H9 (cell line): ENCODE measurements at regions not wholly inside any gene's neighbourhood (a gene's known extent, or its start where the extent isn't known, plus 50 kb on each side); places are given as distances from the start of the nearest gene placed in this dataset.
A peak's percentile ranks its signal among the peaks of the same experiment; 100 is the strongest.

Experiments
- DNase-seq: peaks from one replicate; pipeline ENCODE4 v3.0.0-alpha.2; 2017
- H2AFZ ChIP-seq: one replicate; pipeline ENCODE4 v1.6.1; 2013; ENCODE audit warnings: mild to moderate bottlenecking, low read length, control low read depth, moderate library complexity
- H2AK5ac ChIP-seq: 2 replicates; pipeline ENCODE4 v1.6.1; 2013; ENCODE audit warnings: low read length, control low read depth, mixed read lengths; ENCODE audit not compliant: insufficient read length
- H2BK120ac ChIP-seq: one replicate; pipeline ENCODE4 v1.6.1; 2013; ENCODE audit warnings: low read depth, mild to moderate bottlenecking, low read length, control low read depth, inconsistent platforms; ENCODE audit not compliant: poor library complexity, severe bottlenecking
- H2BK12ac ChIP-seq: 2 replicates; pipeline ENCODE4 v1.6.1; 2013; ENCODE audit warnings: low read length, control low read depth, mixed read lengths, low read depth; ENCODE audit not compliant: insufficient read length
- H2BK15ac ChIP-seq: 2 replicates; pipeline ENCODE4 v1.6.1; 2013; ENCODE audit warnings: low read depth, low read length, control low read depth
- H2BK20ac ChIP-seq: one replicate; pipeline ENCODE4 v1.6.1; 2013; ENCODE audit warnings: low read depth, mild to moderate bottlenecking, low read length, control low read depth, inconsistent platforms; ENCODE audit not compliant: poor library complexity, severe bottlenecking
- H2BK5ac ChIP-seq: 2 replicates; pipeline ENCODE4 v1.6.1; 2013; ENCODE audit warnings: low read length, control low read depth, mixed read lengths; ENCODE audit not compliant: insufficient read length
- H3K14ac ChIP-seq: 2 replicates; pipeline ENCODE4 v1.6.1; 2013; ENCODE audit warnings: low read length, control low read depth; ENCODE audit not compliant: insufficient read depth
- H3K18ac ChIP-seq: 2 replicates; pipeline ENCODE4 v1.6.1; 2013; ENCODE audit warnings: low read depth, mild to moderate bottlenecking, mixed read lengths, low read length, control low read depth; ENCODE audit not compliant: insufficient read length
- H3K23ac ChIP-seq: 2 replicates; pipeline ENCODE4 v1.6.1; 2013; ENCODE audit warnings: low read length, control low read depth, mixed read lengths, low read depth; ENCODE audit not compliant: insufficient read length
- H3K23me2 ChIP-seq: 2 replicates; pipeline ENCODE4 v1.6.1; 2013; ENCODE audit warnings: low read depth, mild to moderate bottlenecking, mixed read lengths, low read length, control low read depth; ENCODE audit not compliant: insufficient read length, poor library complexity, severe bottlenecking
- H3K27ac ChIP-seq: 2 replicates; pipeline ENCODE4 v1.5.1; 2013; ENCODE audit warnings: low read length, control low read depth, mixed read lengths, low read depth; ENCODE audit not compliant: insufficient read length
- H3K27me3 ChIP-seq: 2 replicates; pipeline ENCODE4 v1.6.1; 2013; ENCODE audit warnings: low read length, control low read depth, inconsistent platforms; ENCODE audit not compliant: insufficient read depth
- H3K4ac ChIP-seq: 2 replicates; pipeline ENCODE4 v1.6.1; 2013; ENCODE audit warnings: low read depth, mild to moderate bottlenecking, control low read depth, inconsistent platforms, low read length, moderate library complexity
- H3K4me1 ChIP-seq: 2 replicates; pipeline ENCODE4 v1.6.1; 2013; ENCODE audit warnings: low read length, control low read depth, inconsistent platforms; ENCODE audit not compliant: insufficient read depth
- H3K4me2 ChIP-seq: 2 replicates; pipeline ENCODE4 v1.6.1; 2013; ENCODE audit warnings: low read length, control low read depth, mixed read lengths; ENCODE audit not compliant: insufficient read length, insufficient read depth
- H3K56ac ChIP-seq: 2 replicates; pipeline ENCODE4 v1.6.1; 2013; ENCODE audit warnings: low read depth, mild to moderate bottlenecking, mixed read lengths, low read length, control low read depth; ENCODE audit not compliant: insufficient read length
- H3K79me1 ChIP-seq: 2 replicates; pipeline ENCODE4 v1.6.1; 2013; ENCODE audit warnings: low read depth, mild to moderate bottlenecking, moderate library complexity, low read length, control low read depth, inconsistent platforms; ENCODE audit not compliant: insufficient read depth, poor library complexity, severe bottlenecking
- H3K79me2 ChIP-seq: 2 replicates; pipeline ENCODE4 v1.6.1; 2013; ENCODE audit warnings: low read length, control low read depth, inconsistent platforms; ENCODE audit not compliant: insufficient read depth
- H3K9ac ChIP-seq: 2 replicates; pipeline ENCODE4 v1.6.1; 2013; ENCODE audit warnings: low read length, control low read depth, mixed read lengths; ENCODE audit not compliant: insufficient read length; ENCODE audit errors: extremely low read depth
- H3K9me3 ChIP-seq: one replicate; pipeline ENCODE4 v1.6.1; 2013; ENCODE audit warnings: low read depth, low read length, inconsistent platforms; ENCODE audit not compliant: control insufficient read depth
- H3T11ph ChIP-seq: one replicate; pipeline ENCODE4 v1.6.1; 2013; ENCODE audit warnings: mild to moderate bottlenecking, low read length, control low read depth, inconsistent platforms
- H4K20me1 ChIP-seq: one replicate; pipeline ENCODE4 v1.6.1; 2013; ENCODE audit not compliant: control insufficient read depth, insufficient read length, insufficient read depth
- H4K5ac ChIP-seq: 2 replicates; pipeline ENCODE4 v1.6.1; 2013; ENCODE audit warnings: low read depth, mild to moderate bottlenecking, mixed read lengths, low read length, control low read depth; ENCODE audit not compliant: insufficient read length
- H4K8ac ChIP-seq: replicated peaks from 2 replicates; pipeline ENCODE4 v1.6.1; 2013; ENCODE audit warnings: low read length, control low read depth, mixed read lengths, low read depth; ENCODE audit not compliant: insufficient read length
- H4K91ac ChIP-seq: 2 replicates; pipeline ENCODE4 v1.6.1; 2013; ENCODE audit warnings: low read depth, mild to moderate bottlenecking, moderate library complexity, mixed read lengths, low read length, control low read depth; ENCODE audit not compliant: insufficient read length
- H3K27ac Mint-ChIP-seq, 3 experiments: 2 replicates in 2 of 3; 3 replicates in 1 of 3; pipeline ENCODE4 v1.8.0; 2020 to 2021; ENCODE audit warnings: mixed read lengths in 3 of 3, mild to moderate bottlenecking in 1 of 3, moderate library complexity in 1 of 3
- H3K27me3 Mint-ChIP-seq: 2 replicates; pipeline ENCODE4 v1.8.0; 2021; ENCODE audit warnings: low read depth, mild to moderate bottlenecking, moderate library complexity, mixed read lengths
- H3K36me3 Mint-ChIP-seq, 3 experiments: 2 replicates in 2 of 3; 3 replicates in 1 of 3; pipeline ENCODE4 v1.8.0; 2020 to 2021; ENCODE audit warnings: low read depth in 3 of 3, mixed read lengths in 3 of 3; ENCODE audit not compliant: insufficient read depth in 1 of 3
- H3K4me1 Mint-ChIP-seq, 2 experiments: 2 replicates each; pipeline ENCODE4 v1.8.0; 2020; ENCODE audit warnings: mixed read lengths in 2 of 2
- H3K4me3 Mint-ChIP-seq, 2 experiments: 2 replicates in 1 of 2; 3 replicates in 1 of 2; pipeline ENCODE4 v1.8.0; 2020 to 2021; ENCODE audit warnings: mild to moderate bottlenecking in 2 of 2, mixed read lengths in 2 of 2, moderate library complexity in 1 of 2
- H3K9me3 Mint-ChIP-seq, 2 experiments: 2 replicates in 1 of 2; 3 replicates in 1 of 2; pipeline ENCODE4 v1.8.0; 2020; ENCODE audit warnings: mild to moderate bottlenecking in 2 of 2, mixed read lengths in 2 of 2, moderate library complexity in 1 of 2
- CTCF ChIP-seq: fragments of 200-600 bp; sonication (generic); conservative IDR thresholded peaks from 3 replicates; pipeline ENCODE4 v1.8.0; 2021; ENCODE audit warnings: antibody characterized with exemption, mild to moderate bottlenecking
- WGBS: extraction: QIAGEN DNeasy Blood & Tissue Kit; methylation state at CpG from one replicate; pipeline ENCODE4 v1.1.7; 2013; ENCODE audit warnings: missing lambda C conversion rate, low lambda C conversion rate, mixed read lengths; ENCODE audit not compliant: insufficient read length; ENCODE audit errors: extremely low coverage; 5-methylcytosine and 5-hydroxymethylcytosine counted together

- H3K9me3 ChIP-seq = no peaks in the 10 kb centered on the region
- no peak overlapping the region for H3K14ac ChIP-seq
- no peak overlapping the region for H2BK120ac ChIP-seq
- H3K27ac Mint-ChIP-seq = peak overlapping the region in 1 of 3 experiments; percentile 71; a peak in 2 of 7 replicates
- no peak overlapping the region for H2AK5ac ChIP-seq
- H4K5ac ChIP-seq = no peak overlapping the region
- H3K23me2 ChIP-seq = no peaks in the 10 kb centered on the region
- no peak overlapping the region for H3K4ac ChIP-seq
- H3K27me3 Mint-ChIP-seq = no peaks in the 10 kb centered on the region
- H2BK20ac ChIP-seq = no peak overlapping the region
- no peaks in the 10 kb centered on the region for H3K9me3 Mint-ChIP-seq
- peaks cover 9% of the 10 kb centered on the region; the same call in 1 of the 2 replicates for H3K4me1 ChIP-seq
- H3K79me2 ChIP-seq = no peaks in the 10 kb centered on the region
- no peak overlapping the region for H2BK5ac ChIP-seq
- H3K36me3 Mint-ChIP-seq = peaks cover 0 to 17% (median 4%) of the 10 kb centered on the region in 3 experiments; a peak in 4 of 7 replicates
- no peaks in the 10 kb centered on the region for H4K20me1 ChIP-seq
- H4K91ac ChIP-seq = no peak overlapping the region
- H3K9ac ChIP-seq = no peak overlapping the region
- no peaks in the 10 kb centered on the region for H3K79me1 ChIP-seq
- H3K27ac ChIP-seq = no peak overlapping the region
- H3K27me3 ChIP-seq = no peaks in the 10 kb centered on the region
- no peak overlapping the region for H2AFZ ChIP-seq
- peaks cover 32 to 33% of the 10 kb centered on the region in 2 experiments for H3K4me1 Mint-ChIP-seq
- no peak for DNase-seq
- no CpG with 5 or more reads among the region's 6 CpGs for WGBS
- no peak overlapping the region for H3K4me3 Mint-ChIP-seq
- no peak; the same call in 2 of the 3 replicates for TF ChIP-seq CTCF
- no peak overlapping the region for H3T11ph ChIP-seq
- H2BK15ac ChIP-seq = no peak overlapping the region
- H3K23ac ChIP-seq = no peak overlapping the region
- no peak overlapping the region for H4K8ac ChIP-seq
- H3K4me2 ChIP-seq = no peak overlapping the region
- no peak overlapping the region for H3K18ac ChIP-seq
- H2BK12ac ChIP-seq = no peak overlapping the region
- H3K56ac ChIP-seq = no peak overlapping the region
These were observed 202.2 kb downstream of the IPMK start for GRCh38 chr10:58065529-58065815.
